Middle frontal gyrus (tissue), 1 donor: ENCODE measurements at regions not wholly inside any gene's neighbourhood (a gene's known extent, or its start where the extent isn't known, plus 50 kb on each side); places are given as distances from the start of the nearest gene placed in this dataset.

Experiments used
- DNase-seq: peaks from one replicate; pipeline ENCODE4 v3.0.0-alpha.2; 2015; ENCODE audit warnings: low spot score; ENCODE audit errors: extremely low spot score

DNA sequence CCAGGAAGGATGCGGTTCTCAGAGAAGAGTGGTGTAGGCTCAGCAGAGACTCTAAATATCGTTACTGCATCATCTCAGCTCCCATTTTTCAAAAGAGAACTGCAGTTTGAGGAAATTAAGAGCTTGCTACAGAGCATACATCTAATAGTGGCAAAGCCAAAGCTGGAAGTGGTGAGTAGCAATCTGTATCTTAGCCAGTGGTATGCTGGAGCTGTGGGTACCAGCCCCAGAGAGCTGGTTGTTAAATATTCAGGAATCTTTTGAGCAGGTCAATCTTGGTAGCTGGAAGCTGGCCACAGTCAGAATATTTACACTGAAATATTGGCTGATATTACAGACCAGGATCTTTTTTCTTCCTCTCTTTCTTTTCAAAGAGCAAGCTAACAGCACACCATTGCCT, 88.4 kb upstream of the STEAP1B start:
- DNase-seq: no peak

GRCh38 chr7:22587322-22587721, 87.3 kb upstream of the STEAP1B start:
- DNase-seq: no peak

- DNase-seq: no peak
These were observed 86.8 kb upstream of the STEAP1B start for GRCh38 chr7:22586786-22587140.

GRCh38 chr7:22586101-22586785, 86.3 kb upstream of the STEAP1B start:
- no peak for DNase-seq

GRCh38 chr7:22584179-22584578, 84.2 kb upstream of the STEAP1B start:
- DNase-seq: no peak

- DNase-seq: no peak
These were observed 83.1 kb upstream of the STEAP1B start for GRCh38 chr7:22582863-22583622.

- no peak for DNase-seq
These were observed 81.1 kb upstream of the STEAP1B start for GRCh38 chr7:22581099-22581498.

DNA sequence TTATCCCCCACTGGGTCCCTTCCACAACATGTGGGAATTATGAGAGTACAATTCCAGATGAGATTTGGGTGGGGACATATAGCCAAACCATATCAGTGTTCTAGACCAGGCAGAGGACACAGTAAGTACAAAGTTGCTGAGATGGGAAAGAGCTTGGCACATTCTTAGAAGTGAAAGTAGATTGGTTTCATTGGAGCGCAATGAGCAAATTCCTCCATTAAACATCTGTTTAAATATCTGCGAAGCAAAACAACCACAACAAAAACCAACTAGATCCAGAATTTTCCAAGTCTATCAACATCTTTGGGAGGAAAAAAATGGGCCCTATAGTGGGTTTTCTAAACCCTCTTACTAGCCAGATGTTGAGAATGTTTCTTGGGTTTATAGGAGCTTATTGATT, 80.0 kb upstream of the STEAP1B start:
- DNase-seq: no peak

DNA sequence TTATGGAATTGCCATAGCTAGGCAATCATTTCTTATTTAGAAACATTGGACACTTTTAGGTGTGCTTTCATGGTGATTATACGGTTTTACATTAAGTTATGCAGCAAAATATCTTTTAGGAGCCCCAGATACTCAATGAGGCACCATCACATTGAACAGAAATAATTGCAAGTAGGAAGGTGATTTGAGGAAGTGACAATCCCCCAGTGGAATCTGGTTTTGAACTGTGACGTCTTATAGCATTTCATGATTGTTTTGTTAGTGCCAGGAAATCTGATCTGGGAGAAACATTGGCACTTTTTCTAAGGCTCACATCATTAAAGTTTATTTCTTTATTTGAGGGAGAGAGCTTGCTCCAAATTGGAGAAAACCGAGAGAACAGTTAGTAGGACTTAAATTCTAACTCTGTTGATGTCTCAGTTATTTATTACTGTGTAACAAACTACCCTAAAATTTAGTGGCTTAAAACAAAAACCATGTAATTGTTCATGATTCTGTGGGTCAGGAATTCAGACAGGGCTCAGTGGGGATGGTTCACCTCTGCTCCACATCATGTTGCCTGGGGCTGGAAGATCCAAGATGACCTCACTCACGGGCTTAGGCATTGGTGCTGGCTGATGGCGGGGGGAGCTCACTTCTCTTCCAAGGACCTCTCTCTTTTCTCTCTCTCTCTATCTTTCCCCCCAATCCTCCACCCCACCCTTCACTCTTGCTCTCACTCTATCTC, 78.2 kb upstream of the STEAP1B start:
- DNase-seq: no peak

DNA sequence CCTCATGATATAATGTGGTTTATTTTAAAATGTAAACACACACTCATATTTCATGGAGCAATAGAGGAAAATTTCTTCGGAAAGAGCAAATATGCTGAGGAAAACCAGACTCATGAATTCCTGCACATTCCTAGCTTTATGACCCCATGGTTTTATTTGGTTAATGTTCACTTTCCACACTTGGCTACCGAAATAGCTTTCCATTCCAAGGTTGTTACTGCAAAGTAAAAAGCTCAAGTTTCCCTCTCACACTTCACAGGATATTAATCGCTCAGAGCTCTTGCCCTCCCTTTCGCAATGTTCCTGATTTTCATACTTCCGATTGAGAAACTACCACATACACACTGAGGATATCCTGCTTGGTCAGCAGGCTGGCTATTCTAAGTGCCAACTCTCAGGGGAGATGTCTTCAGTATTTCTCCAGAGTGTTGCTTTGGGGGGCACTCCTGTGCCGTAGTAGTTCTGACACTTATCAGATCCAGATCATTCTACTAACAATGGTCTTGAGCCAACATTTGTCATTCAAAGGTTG, 77.5 kb upstream of the STEAP1B start:
- DNase-seq: no peak

DNA sequence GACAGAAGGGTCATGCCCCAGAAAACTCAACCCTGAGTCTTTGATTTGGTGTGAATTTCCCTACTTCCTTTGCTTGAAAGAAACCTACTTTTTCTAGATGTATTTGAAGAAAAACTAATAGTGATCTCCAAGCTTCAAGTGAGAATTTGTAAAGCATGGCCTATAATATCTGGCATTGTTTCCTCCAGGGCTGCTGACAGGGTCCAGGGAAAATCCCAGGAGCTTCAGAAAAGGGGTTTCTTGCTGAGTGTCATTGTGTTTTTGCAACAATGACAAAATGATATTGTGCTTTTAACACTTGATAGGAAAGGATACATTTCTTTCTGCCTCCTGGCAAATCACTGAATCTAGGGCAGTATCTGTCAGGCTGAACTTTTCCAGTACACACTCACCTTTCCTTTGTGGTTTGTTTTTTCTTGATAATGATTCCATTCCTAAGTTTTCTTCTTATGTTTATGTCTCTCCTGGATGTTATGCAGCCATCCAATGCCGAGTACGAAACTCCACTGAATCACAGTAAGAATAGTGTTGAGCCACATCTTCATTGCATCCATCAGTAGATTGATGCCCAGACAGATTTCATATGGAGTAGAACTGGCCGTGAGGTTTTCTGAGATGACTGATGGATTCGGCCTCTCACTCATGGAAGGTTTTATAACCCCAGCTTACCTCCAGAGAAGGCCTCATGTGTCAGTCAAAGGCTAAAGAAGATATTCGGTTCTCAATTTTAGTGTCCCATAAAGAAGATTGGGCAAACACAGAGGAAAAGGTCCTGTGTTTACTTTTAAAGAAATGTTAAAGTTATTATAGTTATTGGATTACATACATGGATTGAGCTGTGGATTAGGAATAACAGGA, 76.9 kb upstream of the STEAP1B start:
- no peak for DNase-seq

DNA sequence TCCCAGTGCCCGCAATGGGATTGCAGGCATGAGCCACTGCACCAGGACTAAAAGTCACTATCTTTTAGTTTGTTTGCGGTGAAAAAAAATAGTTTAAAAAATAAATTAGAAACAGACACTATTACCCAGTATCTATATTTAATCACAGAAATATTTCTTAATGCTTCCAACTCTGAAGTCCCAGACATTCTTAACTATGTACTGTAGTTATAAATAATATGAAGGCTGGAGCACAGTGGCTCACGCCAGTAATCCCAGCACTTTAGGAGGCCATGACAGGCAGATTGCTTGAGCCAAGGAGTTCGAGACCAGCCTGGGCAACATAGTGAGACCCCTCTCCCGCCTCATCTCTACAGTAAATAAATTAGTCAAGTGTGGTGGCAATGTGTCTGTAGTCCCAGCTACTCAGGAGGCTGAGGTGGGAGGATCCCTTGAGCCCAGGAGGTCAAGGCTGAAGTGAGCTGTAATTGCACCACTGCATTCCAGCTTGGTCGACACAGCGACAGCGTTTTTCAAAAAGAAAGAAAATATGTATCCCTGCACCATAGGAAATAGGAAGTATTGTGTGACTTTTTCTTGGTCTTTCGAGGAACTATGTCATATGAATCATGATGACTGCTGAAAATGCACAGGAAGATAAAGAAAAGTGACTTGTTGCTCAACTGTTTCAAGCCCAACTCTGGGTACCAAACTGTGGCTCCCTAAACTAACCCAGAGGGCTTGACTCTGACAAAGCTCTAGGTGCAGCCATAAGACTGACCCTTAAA, 74.9 kb upstream of the STEAP1B start:
- DNase-seq: no peak

GRCh38 chr7:22572937-22573336, 72.9 kb upstream of the STEAP1B start:
- no peak for DNase-seq

DNA sequence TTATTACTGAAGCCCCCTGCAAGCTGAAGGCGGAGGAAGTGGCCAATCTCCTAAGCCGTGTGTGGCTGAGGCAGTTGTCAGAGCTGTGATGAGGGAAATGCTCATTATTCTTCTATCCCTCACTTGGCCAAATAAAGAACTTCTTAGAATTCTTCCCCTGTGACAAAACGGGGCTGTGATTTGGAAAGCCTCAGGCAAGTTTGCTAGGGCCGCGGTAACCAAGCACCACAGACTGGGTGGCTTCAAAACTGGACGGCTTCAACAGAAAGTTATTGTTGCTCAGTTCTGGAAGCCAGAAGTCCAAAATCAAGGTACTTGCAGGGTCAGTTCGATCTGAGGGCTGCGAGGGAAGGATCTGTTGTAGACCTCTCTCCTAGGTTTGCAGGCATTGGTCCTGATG, 72.3 kb upstream of the STEAP1B start:
- no peak for DNase-seq

- no peak for DNase-seq
These were observed 71.8 kb upstream of the STEAP1B start for GRCh38 chr7:22571766-22572165.

GRCh38 chr7:22569586-22570321, 69.8 kb upstream of the STEAP1B start:
- no peak for DNase-seq

- no peak for DNase-seq
These were observed 66.6 kb upstream of the STEAP1B start for GRCh38 chr7:22566592-22566991.

GRCh38 chr7:22566176-22566575, 66.2 kb upstream of the STEAP1B start:
- DNase-seq: no peak

GRCh38 chr7:22565315-22565811, 65.4 kb upstream of the STEAP1B start:
- no peak for DNase-seq
